SK-N-SH (cell line): ENCODE measurements at regions not wholly inside any gene's neighbourhood (a gene's known extent, or its start where the extent isn't known, plus 50 kb on each side); places are given as distances from the start of the nearest gene placed in this dataset.

Experiments
- CTCF ChIA-PET: fragments of 300-600, 350-600 bp; formaldehyde crosslinking; extraction: SDS; loops from one replicate; lab custom pipeline; 2021; lab: Yijun Ruan, JAX
- POLR2A ChIA-PET: fragments of 350-600 bp; sonication (Branson Sonifier 250); formaldehyde crosslinking; extraction: SDS; loops from one replicate; lab custom pipeline; 2020; ENCODE audit warnings: antibody characterized with exemption, inconsistent platforms; lab: Yijun Ruan, JAX
- DNase-seq: peaks from one replicate; pipeline ENCODE4 v3.0.0; 2012
- H2AFZ ChIP-seq: fragments of 200-600 bp; sonication (generic); 2 replicates; pipeline ENCODE4 v1.8.1; 2016; ENCODE audit warnings: antibody characterized with exemption, mild to moderate bottlenecking, low read depth
- H3F3A ChIP-seq: fragments of 200-600 bp; sonication (generic); replicated peaks from 2 replicates; pipeline ENCODE3; 2016; ENCODE audit warnings: antibody characterized with exemption, mild to moderate bottlenecking; ENCODE audit not compliant: insufficient read depth
- H3K27ac ChIP-seq, 2 experiments: fragments of 200-500 bp in 1 of 2; fragments of 200-600 bp in 1 of 2; sonication (Bioruptor generic) in 1 of 2; sonication (generic), shearing (Covaris generic) in 1 of 2; 2 replicates each; pipeline versions ENCODE4 v1.5.1 to v1.6.1; 2014 to 2016; ENCODE audit warnings: low read depth in 2 of 2, inconsistent platforms in 1 of 2, low read length in 1 of 2, mild to moderate bottlenecking in 1 of 2, mixed read lengths in 1 of 2
- H3K27me3 ChIP-seq: fragments of 200-600 bp; sonication (generic), shearing (Covaris generic); 2 replicates; pipeline ENCODE4 v1.6.1; 2016; ENCODE audit warnings: mixed run types; ENCODE audit not compliant: insufficient read depth
- H3K36me3 ChIP-seq, 2 experiments: fragments of 200-500 bp in 1 of 2; fragments of 200-600 bp in 1 of 2; sonication (Bioruptor generic) in 1 of 2; sonication (generic) in 1 of 2; replicated peaks in 1 of 2; 2 replicates each; pipeline versions ENCODE3 to v1.5.1; 2014 to 2016; ENCODE audit warnings: low read length in 1 of 2, mild to moderate bottlenecking in 1 of 2; ENCODE audit not compliant: insufficient read depth in 2 of 2, control insufficient read depth in 1 of 2
- H3K4me1 ChIP-seq, 2 experiments: fragments of 200-500 bp in 1 of 2; fragments of 200-600 bp in 1 of 2; sonication (Bioruptor generic) in 1 of 2; sonication (generic), shearing (Covaris generic) in 1 of 2; 2 replicates each; pipeline versions ENCODE4 v1.5.1 to v1.6.1; 2014 to 2016; ENCODE audit warnings: low read depth in 1 of 2, low read length in 1 of 2, mixed run types in 1 of 2; ENCODE audit not compliant: insufficient read depth in 2 of 2, control insufficient read depth in 1 of 2
- H3K4me2 ChIP-seq: fragments of 200-600 bp; sonication (generic), shearing (Covaris generic); 2 replicates; pipeline ENCODE4 v1.6.1; 2017; ENCODE audit warnings: mixed run types
- H3K4me3 ChIP-seq, 2 experiments: fragments of 200-500 bp in 1 of 2; fragments of 200-600 bp in 1 of 2; sonication (Bioruptor generic) in 1 of 2; sonication (generic), shearing (Covaris generic) in 1 of 2; 2 replicates each; pipeline versions ENCODE4 v1.5.1 to v1.8.1; 2014 to 2016; ENCODE audit warnings: low read depth in 2 of 2, inconsistent platforms in 1 of 2, low read length in 1 of 2, mild to moderate bottlenecking in 1 of 2, mixed read lengths in 1 of 2, moderate library complexity in 1 of 2
- H3K79me2 ChIP-seq: fragments of 200-600 bp; sonication (generic); 2 replicates; pipeline ENCODE4 v1.8.1; 2017; ENCODE audit warnings: mild to moderate bottlenecking; ENCODE audit not compliant: insufficient read depth
- H3K9ac ChIP-seq: fragments of 200-600 bp; sonication (generic); 2 replicates; pipeline ENCODE4 v1.6.1; 2017; ENCODE audit warnings: mixed run types
- H3K9me2 ChIP-seq: fragments of 200-600 bp; sonication (generic); 2 replicates; pipeline ENCODE4 v1.6.1; 2017; ENCODE audit warnings: mixed run types
- H3K9me3 ChIP-seq: fragments of 200-600 bp; sonication (generic); 2 replicates; pipeline ENCODE4 v1.6.1; 2017; ENCODE audit warnings: mixed run types, mild to moderate bottlenecking, moderate library complexity
- H4K20me1 ChIP-seq: fragments of 200-600 bp; sonication (generic); 2 replicates; pipeline ENCODE4 v1.6.1; 2017; ENCODE audit warnings: mild to moderate bottlenecking, mixed run types; ENCODE audit not compliant: insufficient read depth
- CHD2 ChIP-seq: fragments of 150-350 bp; IDR thresholded peaks from 2 replicates; pipeline ENCODE4 v1.6.1; 2018; ENCODE audit warnings: low read length; ENCODE audit not compliant: partially characterized antibody
- EP300 ChIP-seq, 2 experiments: IDR thresholded peaks; 2 replicates each; pipeline versions ENCODE4 v1.4.0 to v1.6.1; 2012; ENCODE audit warnings: borderline replicate concordance in 1 of 2, low read depth in 1 of 2, low read length in 1 of 2
- EZH2phosphoT487 ChIP-seq: fragments of 200-600 bp; sonication (generic); IDR thresholded peaks from 2 replicates; pipeline ENCODE4 v1.6.1; 2017; ENCODE audit warnings: low read depth, mixed run types, mild to moderate bottlenecking, antibody characterized with exemption, moderate library complexity, borderline replicate concordance
- FOXJ3 ChIP-seq: sonication (generic); formaldehyde crosslinking; IDR thresholded peaks from 2 replicates; pipeline ENCODE4 v1.5.1; 2020; ENCODE audit warnings: mild to moderate bottlenecking, missing genetic modification reagents
- GABPA ChIP-seq: IDR thresholded peaks from 2 replicates; pipeline ENCODE4 v1.4.0; 2012; ENCODE audit warnings: low read depth, mild to moderate bottlenecking
- GATA2 ChIP-seq: sonication (generic); formaldehyde crosslinking; IDR thresholded peaks from 2 replicates; pipeline ENCODE4 v1.5.0; 2020; ENCODE audit warnings: mild to moderate bottlenecking, missing genetic modification reagents
- MEF2A ChIP-seq: IDR thresholded peaks from 2 replicates; pipeline ENCODE4 v1.4.0; 2012; ENCODE audit warnings: low read depth, borderline replicate concordance
- POLR2AphosphoS5 ChIP-seq: IDR thresholded peaks from 2 replicates; pipeline ENCODE4 v1.6.1; 2012; ENCODE audit warnings: low read depth, low read length
- RAD21 ChIP-seq: IDR thresholded peaks from 2 replicates; pipeline ENCODE4 v1.6.1; 2012; ENCODE audit warnings: mild to moderate bottlenecking, low read length
- RCOR1 ChIP-seq: fragments of 150-350 bp; IDR thresholded peaks from 2 replicates; pipeline ENCODE4 v1.6.1; 2017; ENCODE audit warnings: antibody characterized with exemption, low read length
- SIN3A ChIP-seq: IDR thresholded peaks from 2 replicates; pipeline ENCODE4 v1.6.1; 2012; ENCODE audit warnings: low read depth, mild to moderate bottlenecking, low read length, moderate library complexity, borderline replicate concordance
- SMC3 ChIP-seq: IDR thresholded peaks from 2 replicates; pipeline ENCODE4 v1.6.1; 2012; ENCODE audit warnings: low read depth, low read length, improper control_type of control experiment
- TCF12 ChIP-seq: IDR thresholded peaks from 2 replicates; pipeline ENCODE4 v1.4.0; 2012
- TEAD4 ChIP-seq: IDR thresholded peaks from 2 replicates; pipeline ENCODE4 v1.4.0; 2012; ENCODE audit warnings: mild to moderate bottlenecking, borderline replicate concordance; ENCODE audit not compliant: insufficient read depth
- YY1 ChIP-seq: IDR thresholded peaks from 2 replicates; pipeline ENCODE4 v1.4.0; 2012; ENCODE audit warnings: low read depth, mild to moderate bottlenecking
- WGBS: methylation state at CpG from one replicate; pipeline ENCODE4 v1.1.6; 2017; ENCODE audit warnings: low lambda C conversion rate; 5-methylcytosine and 5-hydroxymethylcytosine counted together
- TF ChIP-seq, protein P1 (sequence below): fragments of 200-600 bp; sonication (generic); IDR thresholded peaks from 2 replicates; pipeline ENCODE4 v1.6.1; 2017; ENCODE audit warnings: antibody characterized with exemption, mild to moderate bottlenecking, moderate library complexity
- TF ChIP-seq, protein P2 (sequence below): fragments of 150-350 bp; IDR thresholded peaks from 2 replicates; pipeline ENCODE4 v1.6.1; 2017; ENCODE audit warnings: antibody characterized with exemption, low read length, low read depth, borderline replicate concordance

DNA sequence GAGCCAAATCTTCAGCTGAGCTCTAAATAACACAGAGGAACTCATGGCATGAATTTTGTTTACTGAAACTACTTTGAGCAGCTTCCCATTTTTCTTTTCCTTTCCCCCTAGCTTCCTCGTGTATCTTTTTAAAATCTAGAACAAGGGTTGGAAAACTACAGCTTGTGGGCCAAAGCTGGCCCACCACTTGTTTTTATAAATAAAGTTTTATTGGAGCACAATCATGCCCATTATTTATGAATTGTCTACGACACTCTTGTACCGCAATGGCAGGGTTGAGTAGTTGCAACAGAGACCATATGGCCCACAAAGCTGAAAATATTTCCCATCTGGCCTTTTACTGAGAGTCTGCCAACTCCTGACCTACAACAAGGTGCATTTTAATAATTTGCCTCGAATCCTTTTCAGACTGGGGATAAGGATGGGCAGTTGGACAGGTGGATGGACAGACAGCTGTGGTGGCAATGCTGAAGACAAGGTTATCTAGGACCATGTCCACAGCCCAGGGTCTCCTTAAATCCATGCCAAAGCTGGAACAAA is 87.7 kb downstream of the RMI2 start (continued):
- TF ChIP-seq SMC3 (no peak), FOXJ3 (no peak), GATA2 (CRISPR knock-in tag) (no peak), EZH2phosphoT487 (no peak), TCF12 (no peak), TEAD4 (no peak)
- TF ChIP-seq, all 33 proteins: peak for 0

DNA sequence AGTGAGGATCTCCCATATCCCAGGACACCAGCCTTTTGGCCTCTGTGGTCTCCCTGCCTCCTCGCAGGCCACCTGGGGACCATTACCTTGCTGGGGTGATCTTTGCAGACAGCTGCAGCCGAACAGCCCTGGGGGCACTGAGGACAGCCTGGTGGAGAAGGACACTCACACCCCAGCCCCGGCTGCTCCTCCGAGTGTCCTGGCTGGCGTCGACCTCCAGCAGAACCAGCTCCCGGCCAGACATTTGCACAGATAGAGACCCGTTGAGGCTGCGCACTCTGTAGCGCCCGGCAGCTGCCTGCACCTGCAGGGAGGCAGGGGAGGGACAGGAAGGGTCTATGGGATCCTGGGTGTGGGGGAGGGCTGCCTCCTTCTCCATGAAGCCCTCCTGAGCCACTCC is 90.3 kb downstream of the RMI2 start:
- H4K20me1 ChIP-seq: no peaks in the 10 kb centered on the region
- no peak overlapping the region for H3K9ac ChIP-seq
- DNase-seq: no peak
- no peak for TF ChIP-seq SIN3A
- TF ChIP-seq GABPA: no peak
- TF ChIP-seq TCF12: no peak
- no peak for TF ChIP-seq MEF2A
- TF ChIP-seq, protein P1, sequence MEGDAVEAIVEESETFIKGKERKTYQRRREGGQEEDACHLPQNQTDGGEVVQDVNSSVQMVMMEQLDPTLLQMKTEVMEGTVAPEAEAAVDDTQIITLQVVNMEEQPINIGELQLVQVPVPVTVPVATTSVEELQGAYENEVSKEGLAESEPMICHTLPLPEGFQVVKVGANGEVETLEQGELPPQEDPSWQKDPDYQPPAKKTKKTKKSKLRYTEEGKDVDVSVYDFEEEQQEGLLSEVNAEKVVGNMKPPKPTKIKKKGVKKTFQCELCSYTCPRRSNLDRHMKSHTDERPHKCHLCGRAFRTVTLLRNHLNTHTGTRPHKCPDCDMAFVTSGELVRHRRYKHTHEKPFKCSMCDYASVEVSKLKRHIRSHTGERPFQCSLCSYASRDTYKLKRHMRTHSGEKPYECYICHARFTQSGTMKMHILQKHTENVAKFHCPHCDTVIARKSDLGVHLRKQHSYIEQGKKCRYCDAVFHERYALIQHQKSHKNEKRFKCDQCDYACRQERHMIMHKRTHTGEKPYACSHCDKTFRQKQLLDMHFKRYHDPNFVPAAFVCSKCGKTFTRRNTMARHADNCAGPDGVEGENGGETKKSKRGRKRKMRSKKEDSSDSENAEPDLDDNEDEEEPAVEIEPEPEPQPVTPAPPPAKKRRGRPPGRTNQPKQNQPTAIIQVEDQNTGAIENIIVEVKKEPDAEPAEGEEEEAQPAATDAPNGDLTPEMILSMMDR: no peak
- no peak for TF ChIP-seq YY1
- no peak for TF ChIP-seq EP300 (IDR thresholded peaks at IDR 0.05; ENCODE audit: borderline replicate concordance in 1 of 2, low read depth in 1 of 2, low read length in 1 of 2)
- TF ChIP-seq, protein P2, sequence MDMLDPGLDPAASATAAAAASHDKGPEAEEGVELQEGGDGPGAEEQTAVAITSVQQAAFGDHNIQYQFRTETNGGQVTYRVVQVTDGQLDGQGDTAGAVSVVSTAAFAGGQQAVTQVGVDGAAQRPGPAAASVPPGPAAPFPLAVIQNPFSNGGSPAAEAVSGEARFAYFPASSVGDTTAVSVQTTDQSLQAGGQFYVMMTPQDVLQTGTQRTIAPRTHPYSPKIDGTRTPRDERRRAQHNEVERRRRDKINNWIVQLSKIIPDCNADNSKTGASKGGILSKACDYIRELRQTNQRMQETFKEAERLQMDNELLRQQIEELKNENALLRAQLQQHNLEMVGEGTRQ: no peak
- TF ChIP-seq RCOR1: no peak
- no peak for TF ChIP-seq GATA2 (CRISPR knock-in tag)
- no peak for TF ChIP-seq POLR2AphosphoS5
- no peak for TF ChIP-seq FOXJ3
- no peak for TF ChIP-seq CHD2
- no peak for TF ChIP-seq RAD21
- H3K27me3 ChIP-seq: no peaks in the 10 kb centered on the region
- H3K4me3 ChIP-seq: no peak overlapping the region
- H3K27ac ChIP-seq: no peak overlapping the region
- H3K36me3 ChIP-seq: no peaks in the 10 kb centered on the region
- no peaks in the 10 kb centered on the region; a peak in 1 of 4 replicates for H3K4me1 ChIP-seq
- ChIA-PET POLR2A (no interaction called here), CTCF (interaction anchor here (1.3 kb wide), 2 partner anchors 18 to 19 kb away, joined by 3 read pairs; no protein-coding TSS in a partner anchor)
- H3K4me2 ChIP-seq: no peak overlapping the region
- H3F3A ChIP-seq: no peaks in the 10 kb centered on the region
- 64% methylated on average over 9 of the region's 11 CpGs for WGBS
- no peaks in the 10 kb centered on the region for H3K79me2 ChIP-seq
- no peaks in the 10 kb centered on the region for H3K9me2 ChIP-seq
- no peak overlapping the region for H2AFZ ChIP-seq
- no peaks in the 10 kb centered on the region for H3K9me3 ChIP-seq
